SK-N-SH treated with all-trans-retinoic acid at 6 μM for 48 hours (cell line): ENCODE measurements at regions not wholly inside any gene's neighbourhood (a gene's known extent, or its start where the extent isn't known, plus 50 kb on each side); places are given as distances from the start of the nearest gene placed in this dataset.

ENCODE experiments used
- OSR1 ChIP-seq: fragments of 250-450 bp; sonication (Bioruptor Pico); IDR thresholded peaks from 2 replicates; pipeline ENCODE4 v1.8.0; 2022; ENCODE audit warnings: moderate library complexity, mild to moderate bottlenecking, inconsistent platforms
- POU6F1 ChIP-seq: fragments of 250-450 bp; sonication (Bioruptor Pico); IDR thresholded peaks from 2 replicates; pipeline ENCODE4 v1.8.0; 2021; ENCODE audit warnings: low read depth, mild to moderate bottlenecking, moderate library complexity, borderline replicate concordance
- RARB ChIP-seq: fragments of 250-450 bp; sonication (Bioruptor Pico); IDR thresholded peaks from 2 replicates; pipeline ENCODE4 v1.8.0; 2021; ENCODE audit warnings: mild to moderate bottlenecking, moderate library complexity
- ZC3H10 ChIP-seq: fragments of 250-450 bp; sonication (Bioruptor Pico); IDR thresholded peaks from 2 replicates; pipeline ENCODE4 v1.5.1; 2021; ENCODE audit warnings: mild to moderate bottlenecking, moderate library complexity
- ZFP3 ChIP-seq: fragments of 250-450 bp; sonication (Bioruptor Pico); IDR thresholded peaks from 2 replicates; pipeline ENCODE4 v1.5.0; 2020; ENCODE audit warnings: mild to moderate bottlenecking, moderate library complexity
- ZFP30 ChIP-seq: fragments of 450-650 bp; formaldehyde crosslinking; IDR thresholded peaks from 2 replicates; pipeline ENCODE4 v1.5.0; 2022; ENCODE audit warnings: mild to moderate bottlenecking, moderate library complexity

- TF ChIP-seq OSR1 (CRISPR knock-in tag) (no peak), RARB (no peak), ZC3H10 (CRISPR knock-in tag) (no peak), ZFP30 (CRISPR knock-in tag) (no peak), ZFP3 (CRISPR knock-in tag) (no peak), POU6F1 (no peak)
These were observed 1085.1 kb downstream of the SORCS3 start for GRCh38 chr10:105726149-105726548.
